Omental fat pad (tissue), 3 donors: ENCODE measurements at regions not wholly inside any gene's neighbourhood (a gene's known extent, or its start where the extent isn't known, plus 50 kb on each side); places are given as distances from the start of the nearest gene placed in this dataset.
"Not testable (repeated sequence)": the region's sequence is repeated elsewhere in the genome, so short reads cannot be mapped to it uniquely, and the experiment has no call there.

Experiments used
- ATAC-seq: fragments of 150-250 bp; one replicate; pipeline ENCODE4 v1.9.1; 2016; ENCODE audit warnings: mild to moderate bottlenecking, moderate library complexity; ENCODE audit not compliant: low FRiP score
- DNase-seq: peaks from one replicate; pipeline ENCODE4 v3.0.0-alpha.2; 2019; ENCODE audit warnings: low spot score
- TF ChIP-seq, protein P1 (sequence below), 3 donors: fragments of 450-650 bp; IDR thresholded peaks; one replicate each; pipeline ENCODE4 v1.5.1; 2016 to 2017; ENCODE audit warnings: antibody characterized with exemption in 3 of 3, mild to moderate bottlenecking in 3 of 3, moderate library complexity in 2 of 3

DNA sequence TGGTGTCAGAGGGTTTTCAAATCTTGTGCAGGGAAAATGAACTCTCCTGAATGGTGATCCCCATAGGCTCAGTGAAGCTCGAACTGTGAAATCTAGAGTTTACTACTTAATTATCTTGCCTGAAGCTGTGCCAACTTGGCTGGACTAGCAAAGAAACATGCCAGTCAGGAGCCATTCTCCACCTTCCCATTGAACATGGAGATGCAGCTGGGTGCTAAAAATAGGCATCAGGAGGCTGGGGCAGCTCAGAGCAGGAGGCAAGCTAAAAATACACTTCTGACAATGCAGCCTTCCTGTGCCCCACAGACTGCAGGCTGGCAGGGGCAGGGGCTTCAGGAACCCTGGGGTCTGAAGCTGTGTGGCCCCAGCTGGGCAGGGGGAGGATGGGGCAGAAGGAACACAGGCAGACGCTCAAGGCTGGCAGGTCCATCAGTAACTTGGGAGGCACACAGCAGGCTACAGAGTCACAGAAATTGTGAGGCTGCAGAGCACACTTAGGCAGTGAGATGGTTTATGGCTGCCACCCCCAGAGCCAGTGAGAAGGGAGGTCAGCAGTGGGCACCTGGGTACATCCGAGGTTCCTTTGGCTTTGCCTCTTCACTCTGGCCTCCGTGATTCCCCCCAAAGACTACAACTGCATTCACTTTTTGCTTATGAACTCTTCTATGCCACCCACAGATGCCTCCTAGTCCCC, 155.4 kb upstream of the KCND3 start:
- ATAC-seq: no peak

DNA sequence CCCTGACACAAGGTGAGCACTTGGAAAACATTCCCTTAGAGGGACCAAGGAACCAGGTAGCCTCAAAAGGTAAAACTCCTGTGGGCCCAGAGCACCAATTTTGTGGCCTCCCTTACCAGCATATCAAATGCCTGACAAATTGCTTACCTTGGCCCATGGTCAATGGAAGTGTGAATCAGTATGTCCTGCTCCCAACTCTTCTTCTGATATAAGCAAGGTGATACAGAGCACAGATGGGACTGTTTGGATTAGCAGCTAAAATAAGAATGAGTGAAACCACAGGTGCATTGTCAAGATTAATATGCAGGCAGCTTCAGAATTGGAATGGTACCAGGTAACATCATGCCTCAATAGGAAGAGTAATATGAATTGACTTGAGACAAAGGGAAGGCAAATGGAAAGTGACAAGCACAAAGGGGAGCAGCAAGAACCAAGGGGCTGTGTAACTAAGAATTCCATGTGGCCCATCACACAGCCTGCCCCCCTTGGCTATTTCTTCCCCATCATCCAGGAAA, 156.8 kb upstream of the KCND3 start:
- ATAC-seq (no peak), DNase-seq (no peak)
- TF ChIP-seq, protein P1, sequence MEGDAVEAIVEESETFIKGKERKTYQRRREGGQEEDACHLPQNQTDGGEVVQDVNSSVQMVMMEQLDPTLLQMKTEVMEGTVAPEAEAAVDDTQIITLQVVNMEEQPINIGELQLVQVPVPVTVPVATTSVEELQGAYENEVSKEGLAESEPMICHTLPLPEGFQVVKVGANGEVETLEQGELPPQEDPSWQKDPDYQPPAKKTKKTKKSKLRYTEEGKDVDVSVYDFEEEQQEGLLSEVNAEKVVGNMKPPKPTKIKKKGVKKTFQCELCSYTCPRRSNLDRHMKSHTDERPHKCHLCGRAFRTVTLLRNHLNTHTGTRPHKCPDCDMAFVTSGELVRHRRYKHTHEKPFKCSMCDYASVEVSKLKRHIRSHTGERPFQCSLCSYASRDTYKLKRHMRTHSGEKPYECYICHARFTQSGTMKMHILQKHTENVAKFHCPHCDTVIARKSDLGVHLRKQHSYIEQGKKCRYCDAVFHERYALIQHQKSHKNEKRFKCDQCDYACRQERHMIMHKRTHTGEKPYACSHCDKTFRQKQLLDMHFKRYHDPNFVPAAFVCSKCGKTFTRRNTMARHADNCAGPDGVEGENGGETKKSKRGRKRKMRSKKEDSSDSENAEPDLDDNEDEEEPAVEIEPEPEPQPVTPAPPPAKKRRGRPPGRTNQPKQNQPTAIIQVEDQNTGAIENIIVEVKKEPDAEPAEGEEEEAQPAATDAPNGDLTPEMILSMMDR (IDR thresholded peaks at IDR 0.05): no peak

More for the DNA sequence above, 155.4 kb upstream of the KCND3 start:
- TF ChIP-seq, protein P1 (IDR thresholded peaks at IDR 0.05): no peak
- no peak for DNase-seq

DNA sequence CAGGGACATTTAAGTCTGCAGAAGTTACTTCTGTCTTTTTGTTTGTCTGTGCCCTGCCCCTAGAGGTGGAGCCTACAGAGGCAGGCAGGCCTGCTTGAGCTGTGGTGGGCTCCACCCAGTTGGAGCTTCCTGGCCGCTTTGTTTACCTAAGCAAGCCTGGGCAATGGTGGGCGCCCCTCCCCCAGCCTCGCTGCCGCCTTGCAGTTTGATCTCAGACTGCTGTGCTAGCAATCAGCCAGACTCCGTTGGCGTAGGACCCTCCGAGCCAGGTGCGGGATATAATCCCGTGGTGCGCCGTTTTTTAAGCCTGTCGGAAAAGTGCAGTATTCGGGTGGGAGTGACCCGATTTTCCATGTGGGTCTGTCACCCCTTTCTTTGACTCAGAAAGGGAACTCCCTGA, 170.7 kb upstream of the KCND3 start:
- not testable (repeated sequence) for DNase-seq, ATAC-seq

DNA sequence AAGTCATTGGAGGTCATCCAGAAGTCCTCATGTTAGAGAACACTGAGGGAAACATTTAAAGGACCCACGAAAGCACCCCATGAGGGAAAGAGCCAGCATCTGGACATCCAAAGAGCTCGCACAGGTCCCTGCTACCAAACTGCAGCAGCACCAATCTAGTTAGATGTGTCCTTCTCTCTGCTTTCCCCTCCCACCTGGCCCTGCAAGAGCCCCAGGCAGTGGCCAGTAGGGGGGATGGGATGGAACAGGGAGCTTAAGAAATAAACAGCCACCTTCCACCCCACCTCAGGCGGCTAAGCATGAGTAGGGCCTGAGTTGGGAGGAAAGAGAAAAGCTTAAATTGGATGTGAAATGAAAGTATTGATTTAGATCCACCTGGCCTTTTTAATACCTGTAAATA, 175.9 kb upstream of the KCND3 start:
- TF ChIP-seq, protein P1 (IDR thresholded peaks at IDR 0.05): no peak
- DNase-seq (no peak), ATAC-seq (no peak)

DNA sequence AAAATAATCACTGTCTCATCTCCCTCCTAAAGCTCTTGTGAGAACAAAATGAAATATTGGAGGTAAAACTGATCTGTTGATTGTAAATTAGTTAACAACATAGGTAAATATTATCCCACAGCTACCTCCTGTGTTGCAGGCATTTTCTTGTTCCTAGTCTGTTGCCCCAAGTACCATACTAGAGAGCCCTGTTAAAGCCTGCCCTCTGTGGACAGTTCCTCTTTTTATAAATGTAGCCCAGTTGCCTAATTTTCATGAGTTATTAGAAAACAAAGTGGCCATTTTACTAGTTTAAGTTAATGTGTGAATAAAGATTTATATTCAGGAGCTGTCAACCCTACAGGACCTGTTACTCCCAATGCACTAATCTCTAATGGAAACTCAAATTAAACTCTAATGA, 180.0 kb upstream of the KCND3 start:
- ATAC-seq (no peak), DNase-seq (no peak)
- TF ChIP-seq, protein P1 (IDR thresholded peaks at IDR 0.05): no peak

DNA sequence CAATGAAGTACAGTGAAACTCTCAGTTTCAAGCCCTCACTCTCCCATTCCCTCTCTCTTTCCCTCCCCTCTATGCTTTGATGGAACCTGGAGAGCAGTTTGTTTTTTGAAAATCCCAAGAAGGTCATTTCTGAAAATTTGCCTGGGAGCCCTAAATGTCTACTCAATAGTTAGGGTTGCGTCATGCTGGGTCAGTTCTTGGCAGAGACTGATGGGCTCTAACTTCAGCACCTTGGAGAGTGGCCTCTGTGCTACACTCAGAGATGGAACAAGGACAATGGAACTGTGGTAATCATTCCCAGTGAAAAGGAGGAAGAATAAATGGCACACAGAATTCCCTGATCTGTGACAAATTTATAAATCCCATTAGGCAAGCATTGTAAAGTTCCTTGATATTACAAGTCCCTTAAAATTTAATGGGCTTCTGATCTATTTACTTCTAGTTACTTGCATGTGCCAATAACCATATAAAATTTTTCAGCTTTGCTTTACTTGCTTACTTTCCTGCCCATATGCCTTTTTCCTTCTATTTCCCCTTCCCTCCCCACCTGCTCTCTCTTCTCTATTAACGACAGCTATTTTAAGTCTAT, 182.9 kb upstream of the KCND3 start:
- no peak for ATAC-seq
- TF ChIP-seq, protein P1 (IDR thresholded peaks at IDR 0.05): no peak
- DNase-seq: no peak

DNA sequence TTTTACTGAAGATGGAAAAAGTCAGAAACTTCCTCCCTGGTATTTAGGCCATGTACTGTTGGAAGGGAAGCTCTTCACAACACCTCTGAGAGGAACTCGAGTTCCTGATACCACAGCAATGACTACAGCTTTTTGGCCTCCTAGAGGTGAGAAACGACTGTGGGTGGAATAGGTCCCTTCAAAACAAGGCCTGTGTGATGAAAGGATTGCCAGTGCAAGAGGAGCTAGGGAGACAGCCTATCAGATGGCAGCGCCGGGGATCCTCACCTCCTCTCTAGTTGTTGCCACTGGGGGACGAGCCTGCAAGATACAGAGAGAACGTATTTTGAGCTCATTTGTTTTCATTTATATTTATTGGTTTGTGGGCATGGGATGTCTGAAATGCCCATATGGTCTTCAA, 187.8 kb upstream of the KCND3 start:
- DNase-seq: no peak
- no peak for ATAC-seq
- TF ChIP-seq, protein P1 (IDR thresholded peaks at IDR 0.05): no peak
